Esophagus mucosa (tissue), 1 donor: ENCODE measurements at regions not wholly inside any gene's neighbourhood (a gene's known extent, or its start where the extent isn't known, plus 50 kb on each side); places are given as distances from the start of the nearest gene placed in this dataset.
"Not testable (repeated sequence)": the region's sequence is repeated elsewhere in the genome, so short reads cannot be mapped to it uniquely, and the experiment has no call there.

ENCODE experiments used
- ATAC-seq: fragments of 200-7000 bp; cut with Tn5 transposase; one replicate; pipeline ENCODE4 v1.9.1; 2020
- donor health status: DM: yes; HTN: yes; CAD: no.

DNA sequence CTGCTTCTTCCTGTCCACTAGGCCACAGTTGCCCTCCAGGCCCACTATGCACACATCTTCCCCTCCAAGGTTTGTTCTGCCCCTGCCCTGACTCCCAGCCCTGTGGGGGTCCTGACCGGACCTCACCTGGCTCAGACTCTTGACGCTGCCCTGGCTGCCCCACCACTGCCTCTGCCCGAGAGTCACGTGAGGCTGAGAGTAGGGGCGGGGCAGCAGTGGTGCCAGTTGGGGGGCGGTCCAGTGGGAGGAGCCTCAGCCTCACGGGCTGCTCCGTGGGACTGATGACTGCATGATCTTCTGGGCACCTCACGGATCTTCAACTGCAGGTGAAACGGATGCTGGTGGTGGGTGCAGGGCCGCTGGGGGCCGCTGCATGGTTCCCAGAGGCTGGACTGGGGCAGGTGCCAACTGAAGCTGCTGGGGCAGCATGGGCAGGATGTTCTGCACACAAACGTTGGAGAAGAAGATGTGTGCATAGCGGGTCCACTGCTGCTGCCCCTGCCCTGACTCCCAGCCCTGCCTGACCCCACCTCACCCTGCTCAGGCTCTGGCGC is 77.6 kb downstream of the HHIPL2 start:
- ATAC-seq = not testable (repeated sequence)

DNA sequence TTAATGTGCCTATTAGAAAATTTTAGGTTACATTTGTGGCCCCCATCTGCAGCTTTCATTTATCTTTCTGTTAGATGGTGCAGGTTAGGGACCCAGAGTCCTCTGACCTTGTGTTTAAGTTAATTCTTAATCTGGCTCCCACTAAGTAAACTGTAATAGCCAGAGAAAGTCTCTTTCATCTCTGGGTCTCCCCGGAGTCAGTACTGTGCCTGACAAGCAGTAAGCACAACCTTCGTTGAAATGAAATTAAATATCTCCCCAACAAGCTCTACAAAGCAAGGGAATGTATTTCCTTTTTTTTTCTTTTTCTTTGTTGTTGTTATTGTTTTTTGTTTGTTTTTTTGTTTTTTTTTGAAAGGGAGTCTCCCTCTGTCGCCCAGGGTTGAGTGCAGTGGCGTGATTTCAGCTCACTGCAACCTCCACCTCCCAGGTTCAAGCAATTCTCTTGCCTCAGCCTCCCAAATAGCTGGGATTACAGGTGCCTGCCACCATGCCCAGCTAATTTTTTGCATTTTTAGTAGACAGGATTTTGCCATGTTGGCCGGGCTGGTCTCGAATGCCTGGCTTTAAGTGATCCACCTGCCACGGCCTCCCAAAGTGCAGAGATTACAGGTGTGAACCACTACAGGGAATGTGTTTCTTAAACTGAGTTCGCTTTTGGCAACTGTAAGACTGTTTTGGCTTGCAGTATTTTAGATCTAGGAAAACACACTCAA is 81.6 kb downstream of the HHIPL2 start:
- no peak for ATAC-seq

DNA sequence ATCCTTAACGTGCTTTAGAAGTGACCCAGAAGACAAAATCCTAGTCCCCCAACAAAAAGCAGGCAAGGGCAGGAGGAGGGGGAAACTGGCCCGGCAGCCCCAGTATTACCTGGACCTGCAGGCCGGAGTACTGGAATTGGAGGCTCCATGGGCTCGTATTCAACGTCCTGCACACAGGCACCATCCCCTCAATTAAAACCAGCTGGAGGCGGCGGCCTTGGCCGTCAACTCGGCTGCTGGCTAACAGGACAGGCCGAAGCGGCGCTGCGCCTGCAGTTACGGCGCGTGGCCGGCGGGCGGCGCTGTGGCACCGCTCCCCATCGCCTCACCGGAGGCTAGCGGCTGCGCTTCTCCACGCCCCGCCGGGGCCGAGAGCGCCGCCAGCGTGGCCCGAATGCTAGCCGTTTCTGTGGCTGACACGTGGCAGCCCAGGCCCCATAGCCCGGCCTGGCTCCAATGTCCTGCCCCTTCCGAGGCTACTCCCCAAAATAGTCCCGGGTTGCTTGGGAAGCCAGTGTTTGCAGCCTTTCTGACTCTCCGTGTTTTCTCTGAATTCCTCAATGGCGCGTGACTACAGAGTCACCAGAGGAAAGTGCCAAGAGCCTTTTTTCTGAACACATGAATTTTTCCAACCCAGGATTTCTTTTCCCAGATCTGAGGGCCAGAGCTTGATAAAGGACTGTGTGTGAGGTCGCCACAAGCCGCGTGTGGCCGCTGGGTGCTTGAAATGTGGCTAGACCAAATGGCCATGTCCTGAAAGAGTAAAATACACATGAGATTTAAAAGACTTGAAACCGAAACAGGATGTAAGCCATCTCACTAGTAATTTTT is 82.5 kb downstream of the HHIPL2 start:
- peak; percentile 99 for ATAC-seq

DNA sequence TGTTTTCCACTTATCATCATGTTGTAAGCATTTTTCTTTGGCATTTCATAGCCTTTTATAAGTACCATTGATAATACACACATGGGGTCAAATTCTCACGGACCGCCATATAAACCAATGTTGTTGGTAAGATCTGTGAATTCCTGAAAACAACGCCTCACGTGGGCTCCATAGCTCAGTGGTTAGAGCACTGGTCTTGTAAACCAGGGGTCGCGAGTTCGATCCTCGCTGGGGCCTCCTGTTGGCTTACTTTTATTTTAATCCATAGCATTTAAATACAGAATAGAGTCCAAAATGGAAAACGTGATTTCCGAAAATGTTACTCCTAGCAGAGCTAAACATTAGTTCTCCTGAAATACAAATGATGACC is 83.1 kb downstream of the HHIPL2 start:
- peak; percentile 41 for ATAC-seq

DNA sequence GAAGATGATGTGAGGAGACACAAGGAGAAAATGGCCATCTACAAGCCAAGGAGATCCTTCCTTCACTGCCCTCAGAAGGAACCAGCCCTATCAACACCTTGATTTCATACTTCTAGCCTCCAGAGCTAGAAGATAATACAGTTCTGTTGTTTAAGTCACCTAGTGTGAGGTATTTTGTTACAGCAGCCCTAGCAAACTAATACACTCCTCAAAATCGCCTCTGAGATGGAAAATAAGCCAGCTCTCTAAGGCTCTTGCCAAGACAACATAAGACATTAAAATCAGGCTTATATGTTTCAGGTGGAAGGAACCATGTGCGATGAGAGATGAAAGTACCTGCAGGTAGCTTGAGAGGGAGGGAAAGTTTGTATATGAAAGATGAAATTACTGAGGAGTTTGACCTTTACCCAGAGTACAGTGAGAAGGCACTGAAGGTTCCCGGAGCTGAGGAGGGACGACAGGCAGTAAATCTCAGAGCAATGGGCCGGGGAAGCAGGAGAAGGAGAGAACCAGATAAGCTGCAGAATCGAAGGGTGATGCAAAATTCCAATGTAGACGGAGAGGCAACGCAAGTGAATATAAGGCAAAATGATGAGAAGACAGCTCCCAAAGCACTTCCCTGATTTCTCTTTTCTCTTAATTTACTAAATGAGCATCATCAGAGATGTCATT is 84.7 kb downstream of the HHIPL2 start:
- no peak for ATAC-seq

DNA sequence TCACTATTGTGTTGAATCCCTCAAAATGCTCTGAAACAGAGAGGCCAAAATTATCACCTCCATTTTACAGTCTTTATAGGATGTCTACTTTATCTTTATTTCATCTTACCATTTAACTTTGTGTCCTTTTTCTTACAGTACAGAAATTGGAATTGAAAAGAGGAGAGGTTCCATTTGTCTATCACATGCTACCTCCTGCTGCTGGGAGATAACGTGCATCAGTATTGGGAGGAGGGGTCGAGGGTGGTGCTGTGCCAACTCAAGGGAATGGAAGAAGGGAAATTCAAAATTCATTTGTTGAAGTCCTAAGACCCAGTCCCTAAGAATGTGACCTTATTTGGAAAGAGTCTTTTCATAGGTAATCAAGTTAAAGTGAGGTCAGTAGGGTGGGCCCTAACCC is 85.3 kb downstream of the HHIPL2 start:
- ATAC-seq = no peak

DNA sequence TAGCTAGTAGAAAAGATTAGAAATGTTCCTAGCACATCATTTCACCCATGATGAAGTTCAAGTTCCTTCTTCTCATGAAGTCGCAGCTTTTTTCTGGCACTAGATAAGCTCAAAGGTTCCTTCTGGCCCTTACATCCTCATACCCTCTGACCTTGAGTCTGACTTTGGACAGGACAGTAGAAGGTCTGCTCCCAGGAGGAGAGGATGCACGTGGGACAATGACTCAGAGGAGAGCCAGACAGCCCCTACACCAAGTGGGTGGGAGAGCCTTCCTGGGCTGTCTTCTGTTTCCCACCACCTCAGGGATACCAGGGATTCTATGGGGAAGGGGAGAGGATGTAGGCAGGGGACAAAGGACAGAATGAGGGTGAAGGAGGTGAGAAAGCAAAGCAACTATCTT is 86.0 kb downstream of the HHIPL2 start:
- no peak for ATAC-seq

DNA sequence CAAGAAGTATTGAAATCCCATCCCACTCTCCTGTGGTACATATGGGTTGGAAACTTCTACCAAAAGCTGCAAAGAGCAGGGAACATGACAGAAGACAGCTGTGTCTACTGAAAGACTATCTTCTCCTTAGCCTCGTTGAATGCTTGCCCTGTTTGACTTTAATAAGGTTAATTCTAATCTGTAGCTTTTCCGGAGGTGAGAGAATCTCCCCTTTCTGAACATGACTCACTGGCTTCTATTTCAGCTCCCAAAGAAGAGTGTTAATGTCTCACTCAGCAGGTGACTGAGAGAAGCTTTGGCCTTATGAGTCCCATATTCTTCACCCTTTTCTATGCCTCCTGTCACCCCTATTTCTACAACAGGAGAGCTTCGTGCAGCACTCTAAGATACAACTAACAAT is 88.3 kb downstream of the HHIPL2 start:
- ATAC-seq = no peak

DNA sequence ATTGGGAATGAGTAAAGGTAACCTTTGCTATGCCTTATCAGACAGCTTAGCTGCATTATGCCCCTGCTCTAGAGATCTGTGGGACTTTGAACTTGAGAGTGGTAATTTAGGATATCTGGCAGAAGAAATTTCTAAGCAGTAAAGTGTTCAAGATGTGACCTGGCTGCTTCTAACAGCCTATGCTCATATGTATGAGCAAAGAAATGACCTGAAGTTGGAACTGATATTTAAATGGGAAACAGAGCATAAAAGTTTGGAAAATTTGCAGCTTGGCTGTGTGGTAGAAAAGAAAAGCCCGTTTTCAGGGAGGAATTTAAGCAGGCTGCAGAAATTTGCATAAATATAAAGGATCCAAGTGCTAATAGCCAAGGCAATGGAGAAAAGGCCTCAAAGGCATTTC is 90.4 kb downstream of the HHIPL2 start:
- no peak for ATAC-seq

DNA sequence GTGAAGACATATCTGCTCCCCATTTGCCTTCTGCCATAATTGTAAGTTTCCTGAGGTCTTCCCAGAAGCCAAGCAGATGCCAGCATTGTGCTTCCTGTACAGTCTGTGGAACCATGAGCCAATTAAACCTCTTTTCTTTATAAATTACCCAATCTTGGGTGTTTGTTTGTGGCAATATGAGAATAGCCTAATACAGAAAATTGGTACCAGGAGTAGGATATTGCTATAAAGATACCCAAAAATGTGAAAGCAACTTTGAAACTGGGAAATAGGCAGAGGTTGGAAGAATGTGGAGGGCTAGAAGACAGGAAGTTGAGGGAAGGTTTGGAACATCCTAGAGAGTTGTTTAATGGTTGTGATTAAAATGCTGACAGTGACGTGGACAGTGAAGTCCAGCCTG is 90.8 kb downstream of the HHIPL2 start:
- ATAC-seq = no peak

DNA sequence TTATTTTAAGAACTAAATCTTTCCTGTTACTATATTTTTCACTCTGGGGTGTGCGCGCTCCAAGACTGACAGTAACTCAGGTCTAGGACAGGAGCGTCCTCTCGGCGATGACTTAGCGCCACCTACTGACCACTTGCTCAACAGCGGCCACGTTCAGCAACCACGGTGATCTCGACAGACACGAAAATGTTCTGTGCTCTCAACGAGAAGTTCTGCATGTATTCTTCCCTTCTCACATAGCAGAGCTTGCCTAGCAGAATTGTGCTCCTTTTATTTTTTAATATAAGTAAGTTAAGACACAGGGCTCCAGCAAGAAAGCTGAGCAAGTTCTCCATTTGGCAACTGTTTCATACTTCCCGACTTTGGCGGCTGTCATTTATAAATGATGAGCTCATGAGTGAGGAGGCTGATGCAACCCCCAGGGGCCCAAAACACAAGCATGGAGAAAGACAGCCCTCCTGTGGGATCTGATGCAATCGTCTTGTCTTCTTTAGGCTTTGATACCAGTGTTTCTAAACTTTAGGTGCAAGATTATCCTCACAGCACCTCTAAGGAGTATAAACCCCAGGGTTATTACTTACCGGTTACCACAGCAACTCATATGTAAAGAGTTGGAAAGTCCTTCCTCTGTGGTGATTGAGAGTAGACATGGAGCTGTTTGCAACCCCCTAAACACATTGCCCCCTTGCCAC is 92.6 kb downstream of the HHIPL2 start:
- peak; percentile 92 for ATAC-seq

DNA sequence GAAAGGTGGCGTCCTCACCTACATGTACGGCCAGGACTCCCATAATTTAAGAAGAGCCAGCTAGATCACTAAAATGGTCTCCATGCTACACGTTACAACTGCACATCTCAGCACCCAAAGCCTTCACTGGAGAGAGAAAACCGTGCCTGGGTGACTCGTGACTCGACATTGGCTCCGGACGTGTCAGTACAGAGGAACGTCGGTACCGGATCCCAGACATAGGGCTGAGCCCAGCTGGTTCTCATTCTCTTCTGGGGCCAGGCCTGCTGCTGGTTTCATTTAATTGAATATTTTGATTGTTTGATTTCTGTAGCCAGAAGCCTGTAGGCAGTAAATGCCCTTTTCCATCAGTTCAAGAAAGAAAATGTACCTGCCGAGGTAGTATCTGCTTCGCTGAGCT is 93.1 kb downstream of the HHIPL2 start:
- peak; percentile 40 for ATAC-seq

DNA sequence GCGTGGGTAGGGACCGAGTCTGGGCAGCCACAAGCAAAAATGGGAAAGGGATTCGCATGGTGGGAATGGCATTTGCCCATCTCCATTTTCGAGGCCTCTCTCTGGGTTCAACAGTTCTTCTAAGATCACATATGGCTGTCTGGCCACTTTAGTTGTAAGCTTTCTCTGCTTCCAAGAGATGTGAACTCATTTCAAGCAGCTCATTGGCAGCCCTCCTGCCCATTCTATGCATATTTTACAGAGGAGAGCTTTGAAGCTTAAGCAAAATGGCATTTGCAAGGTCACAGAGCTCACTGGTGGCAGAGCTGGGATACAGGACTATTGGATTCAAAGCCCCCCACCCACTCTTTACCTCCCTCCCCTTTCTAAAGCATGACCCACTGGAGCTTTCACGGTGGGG is 93.7 kb downstream of the HHIPL2 start:
- ATAC-seq = no peak

DNA sequence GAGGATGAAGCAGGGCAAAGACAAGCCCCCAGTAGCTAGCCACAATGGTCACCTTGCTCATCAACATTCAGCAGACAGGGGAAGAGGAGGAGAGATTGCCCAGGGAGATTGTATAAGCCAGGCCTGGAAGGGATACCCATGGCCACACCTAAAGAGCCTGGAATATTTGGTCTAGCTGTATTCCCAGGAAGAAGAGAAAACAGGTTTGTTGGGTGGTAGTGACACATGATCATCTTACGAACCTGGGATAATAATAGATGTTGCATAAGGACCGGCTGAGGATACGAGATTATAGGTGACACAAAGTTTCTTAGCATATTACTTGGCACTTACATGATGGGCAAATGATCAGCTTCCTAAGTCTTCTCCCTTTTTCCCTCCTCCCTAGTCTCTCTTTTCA is 95.9 kb downstream of the HHIPL2 start:
- no peak for ATAC-seq

DNA sequence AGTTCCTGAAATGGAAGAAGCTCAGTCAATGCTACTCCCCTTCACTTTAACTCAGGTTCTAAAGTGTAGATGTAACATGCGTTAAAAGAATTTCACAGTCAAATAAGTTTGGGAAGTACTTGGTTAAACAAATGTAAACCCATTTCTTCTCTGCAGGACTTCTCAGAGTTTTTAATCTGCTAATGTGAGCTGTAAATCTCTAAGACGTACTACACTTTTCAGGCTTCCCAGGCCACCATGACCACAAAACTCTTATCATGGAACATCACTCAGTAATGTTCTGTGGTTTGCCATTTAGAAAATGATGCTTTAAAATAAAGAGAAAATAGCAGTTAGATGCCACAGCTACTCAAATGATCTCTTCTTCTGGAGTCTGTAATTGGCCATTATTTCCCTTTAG is 104.3 kb downstream of the HHIPL2 start:
- no peak for ATAC-seq

DNA sequence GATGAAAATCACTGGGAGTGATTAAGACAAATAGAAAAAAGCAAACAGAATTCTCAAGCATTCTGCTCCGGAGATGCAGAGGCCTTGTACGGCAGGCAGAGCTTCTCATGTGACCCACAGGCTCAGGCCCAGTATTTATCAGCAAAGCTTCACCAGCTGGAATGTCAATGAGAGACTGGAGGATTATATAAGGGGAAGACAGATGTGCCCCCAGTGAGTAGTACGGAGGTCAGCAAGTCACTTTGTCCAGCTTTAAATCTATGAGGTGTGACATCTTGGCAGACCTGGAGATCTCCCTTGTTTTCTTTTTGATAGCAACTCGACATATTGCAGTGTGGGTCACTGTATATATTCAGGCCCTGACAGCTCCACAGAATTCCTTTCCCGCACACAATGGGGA is 106.8 kb downstream of the HHIPL2 start:
- ATAC-seq = no peak

DNA sequence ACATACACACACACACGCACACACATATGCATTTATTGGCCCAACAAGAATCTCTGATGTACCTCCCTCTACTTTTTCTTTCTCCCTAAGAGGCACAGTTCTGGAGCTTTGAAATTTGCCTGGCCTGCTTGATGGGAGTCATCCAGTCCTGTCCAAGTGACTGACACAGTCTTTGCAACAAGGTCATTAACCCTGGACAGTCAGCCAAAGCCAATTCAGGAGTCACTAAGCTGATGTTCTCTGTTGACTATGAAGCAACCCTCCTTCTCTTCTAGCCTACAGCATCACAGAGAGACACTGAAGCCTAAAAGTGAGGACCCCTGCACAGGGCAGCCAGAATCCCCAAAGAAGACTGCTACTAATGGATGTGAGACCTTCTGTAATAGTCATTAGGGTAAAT is 123.1 kb downstream of the HHIPL2 start:
- ATAC-seq = no peak

DNA sequence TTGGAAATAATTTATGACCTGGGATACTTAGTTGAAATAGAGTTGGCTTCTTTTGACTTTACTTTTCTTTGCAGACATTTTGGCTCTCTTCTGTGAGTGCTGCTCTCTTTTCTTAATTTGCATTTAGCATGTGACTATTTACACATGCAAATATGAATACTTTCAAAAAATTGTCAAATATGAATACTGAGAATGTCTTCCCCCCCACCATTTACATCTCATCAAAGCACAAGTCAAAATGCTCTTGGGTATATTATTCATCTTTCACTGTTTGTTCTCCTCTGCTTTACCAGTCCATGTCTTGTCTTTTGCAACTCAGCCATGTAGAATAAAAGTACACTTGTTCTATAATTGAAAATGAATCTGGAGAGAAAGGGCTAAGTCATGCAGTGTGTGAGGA is 126.5 kb downstream of the HHIPL2 start:
- no peak for ATAC-seq

DNA sequence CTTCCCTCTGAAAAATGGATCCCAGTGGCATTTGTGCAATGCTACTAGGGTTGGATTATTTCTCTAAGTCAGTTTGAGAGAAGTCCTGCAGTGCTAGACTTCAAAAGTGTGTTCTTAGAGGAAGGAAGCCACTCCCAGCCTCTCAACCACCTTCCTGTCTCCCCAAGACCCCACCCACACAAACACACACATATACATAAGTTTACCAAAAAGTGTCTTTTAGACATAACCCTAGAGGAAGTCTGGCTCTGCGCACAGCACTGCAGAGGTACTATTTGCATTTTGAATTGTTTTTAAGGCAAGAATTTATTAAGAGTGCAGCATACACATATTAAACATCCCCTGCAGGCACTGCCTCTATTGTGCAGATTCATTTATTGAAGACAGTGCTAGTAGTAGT is 127.3 kb downstream of the HHIPL2 start:
- no peak for ATAC-seq

DNA sequence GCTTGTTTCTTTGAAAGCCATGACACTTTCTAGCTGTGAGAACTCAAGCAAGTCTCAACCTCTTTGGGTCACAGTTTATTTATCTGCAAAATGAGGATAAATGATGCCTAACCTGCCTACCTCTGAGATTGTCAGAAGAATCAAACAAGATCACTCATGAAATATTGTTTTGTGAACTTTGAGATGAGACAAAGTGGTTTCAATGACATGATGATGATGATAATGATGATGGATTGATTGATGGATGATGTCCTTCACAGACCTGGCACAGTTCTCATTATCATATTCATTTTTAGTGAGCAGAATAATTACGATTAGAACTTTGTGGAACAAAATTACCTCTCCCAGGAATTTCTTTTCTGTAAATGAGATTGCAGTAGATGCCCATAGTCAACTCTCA is 129.2 kb downstream of the HHIPL2 start:
- no peak for ATAC-seq

DNA sequence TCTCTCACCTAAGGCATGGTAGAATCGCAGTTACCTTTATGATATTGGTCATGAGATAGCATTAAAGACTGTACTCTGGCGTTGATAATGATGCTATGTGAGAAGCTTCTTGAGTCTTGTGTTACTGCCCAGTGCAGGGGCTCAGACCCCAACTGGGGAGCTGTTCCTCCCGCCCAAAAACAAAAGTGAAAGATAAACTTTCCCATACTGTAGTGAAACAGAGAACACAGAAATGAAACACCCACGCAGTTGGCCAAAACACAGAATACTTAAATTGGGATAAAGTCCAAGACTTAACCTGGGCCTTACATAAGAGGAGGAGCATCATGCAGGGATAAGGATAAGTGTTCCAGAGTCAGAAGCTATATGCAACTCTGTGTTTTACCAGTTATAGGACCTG is 130.6 kb downstream of the HHIPL2 start:
- ATAC-seq = no peak

DNA sequence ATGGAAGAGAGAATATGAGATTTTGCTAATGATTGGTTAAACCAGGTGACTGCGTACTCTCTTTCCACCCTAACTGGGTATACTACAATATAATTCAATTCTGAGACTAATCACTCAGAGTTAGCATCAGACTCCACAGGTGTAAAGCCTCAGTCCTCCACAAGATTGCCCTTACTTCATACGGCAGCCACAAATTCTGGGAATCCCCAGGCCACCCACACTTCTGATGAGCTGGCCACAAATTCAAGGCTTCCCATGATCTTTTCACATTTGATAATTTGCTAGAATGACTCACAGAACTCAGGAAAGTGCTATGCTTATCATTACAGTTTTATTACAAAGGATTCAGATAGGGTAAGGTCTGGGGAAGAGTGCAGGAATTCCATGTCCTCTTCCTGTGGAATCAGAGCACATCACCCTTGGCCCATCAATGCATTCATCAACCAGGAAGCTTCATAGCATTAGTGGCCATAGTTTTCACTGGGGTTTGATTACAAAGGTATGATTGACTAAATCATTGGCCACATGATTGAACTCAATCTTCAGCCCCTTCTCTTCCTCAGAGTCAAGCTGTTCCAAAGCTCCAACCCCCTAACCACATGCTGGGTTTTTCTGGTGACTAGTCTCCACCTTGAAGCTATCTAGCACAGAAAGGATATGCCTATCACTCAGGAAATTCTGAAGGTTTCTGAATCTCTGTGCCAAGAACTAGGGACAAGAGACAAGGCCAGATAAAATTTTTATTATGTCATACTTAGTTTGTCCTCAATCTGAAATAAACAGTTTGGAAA is 131.7 kb downstream of the HHIPL2 start:
- ATAC-seq = no peak
